ENCODE measurements at regions not wholly inside any gene's neighbourhood (a gene's known extent, or its start where the extent isn't known, plus 50 kb on each side); places are given as distances from the start of the nearest gene placed in this dataset.

- Mint-ChIP-seq H3K36me3 (ENCODE audit: insufficient read depth in 1 of 3, low read depth in 3 of 3) (no peaks in the 10 kb centered on the region), H3K9me3 (no peaks in the 10 kb centered on the region), H3K4me3 (no peak overlapping the region), H3K27me3 (ENCODE audit: low read depth) (no peaks in the 10 kb centered on the region), H3K27ac (no peak overlapping the region), H3K4me1 (peaks cover 3 to 7% of the 10 kb centered on the region in 2 experiments; a peak in 3 of 4 replicates)
- H3K14ac ChIP-seq (ENCODE audit: insufficient read depth, low read length) = no peak overlapping the region
- H3K4me2 ChIP-seq (ENCODE audit: insufficient read depth, insufficient read length, low read length) = no peak overlapping the region
- no peak overlapping the region for H4K91ac ChIP-seq (ENCODE audit: insufficient read length, low read depth, low read length)
- H4K8ac ChIP-seq (replicated peaks; ENCODE audit: insufficient read length, low read depth, low read length) = no peak overlapping the region
- no peaks in the 10 kb centered on the region for H4K20me1 ChIP-seq (ENCODE audit: control insufficient read depth, insufficient read depth, insufficient read length)
- no peak overlapping the region for H4K5ac ChIP-seq (ENCODE audit: insufficient read length, low read depth, low read length)
- no peak overlapping the region for H3K18ac ChIP-seq (ENCODE audit: insufficient read length, low read depth, low read length)
- no peak overlapping the region for H2AFZ ChIP-seq (ENCODE audit: low read length)
- H3K9me3 ChIP-seq (ENCODE audit: control insufficient read depth, low read depth, low read length) = no peaks in the 10 kb centered on the region
- no peak overlapping the region for H3K9ac ChIP-seq (ENCODE audit: extremely low read depth, insufficient read length, low read length)
- H3K56ac ChIP-seq (ENCODE audit: insufficient read length, low read depth, low read length) = no peak overlapping the region
- no peak overlapping the region for H2BK5ac ChIP-seq (ENCODE audit: insufficient read length, low read length)
- H3K23me2 ChIP-seq (ENCODE audit: insufficient read length, low read depth, low read length, poor library complexity, severe bottlenecking) = no peaks in the 10 kb centered on the region
- TF ChIP-seq, protein P1, sequence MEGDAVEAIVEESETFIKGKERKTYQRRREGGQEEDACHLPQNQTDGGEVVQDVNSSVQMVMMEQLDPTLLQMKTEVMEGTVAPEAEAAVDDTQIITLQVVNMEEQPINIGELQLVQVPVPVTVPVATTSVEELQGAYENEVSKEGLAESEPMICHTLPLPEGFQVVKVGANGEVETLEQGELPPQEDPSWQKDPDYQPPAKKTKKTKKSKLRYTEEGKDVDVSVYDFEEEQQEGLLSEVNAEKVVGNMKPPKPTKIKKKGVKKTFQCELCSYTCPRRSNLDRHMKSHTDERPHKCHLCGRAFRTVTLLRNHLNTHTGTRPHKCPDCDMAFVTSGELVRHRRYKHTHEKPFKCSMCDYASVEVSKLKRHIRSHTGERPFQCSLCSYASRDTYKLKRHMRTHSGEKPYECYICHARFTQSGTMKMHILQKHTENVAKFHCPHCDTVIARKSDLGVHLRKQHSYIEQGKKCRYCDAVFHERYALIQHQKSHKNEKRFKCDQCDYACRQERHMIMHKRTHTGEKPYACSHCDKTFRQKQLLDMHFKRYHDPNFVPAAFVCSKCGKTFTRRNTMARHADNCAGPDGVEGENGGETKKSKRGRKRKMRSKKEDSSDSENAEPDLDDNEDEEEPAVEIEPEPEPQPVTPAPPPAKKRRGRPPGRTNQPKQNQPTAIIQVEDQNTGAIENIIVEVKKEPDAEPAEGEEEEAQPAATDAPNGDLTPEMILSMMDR (conservative IDR thresholded peaks at IDR 0.05) = no peak
- H3K23ac ChIP-seq (ENCODE audit: insufficient read length, low read depth, low read length) = no peak overlapping the region
- no peaks in the 10 kb centered on the region for H3K79me2 ChIP-seq (ENCODE audit: insufficient read depth, low read length)
- no peak overlapping the region for H2BK20ac ChIP-seq (ENCODE audit: low read depth, low read length, poor library complexity, severe bottlenecking)
- no peaks in the 10 kb centered on the region for H3K79me1 ChIP-seq (ENCODE audit: insufficient read depth, low read depth, low read length, poor library complexity, severe bottlenecking)
- H2BK120ac ChIP-seq (ENCODE audit: low read depth, low read length, poor library complexity, severe bottlenecking) = no peak overlapping the region
- no peak overlapping the region for H2BK12ac ChIP-seq (ENCODE audit: insufficient read length, low read depth, low read length)
- no peak for DNase-seq
- H3K4me1 ChIP-seq (ENCODE audit: insufficient read depth, low read length) = no peaks in the 10 kb centered on the region
- H3K27me3 ChIP-seq (ENCODE audit: insufficient read depth, low read length) = no peaks in the 10 kb centered on the region
- no peak overlapping the region for H3K4ac ChIP-seq (ENCODE audit: low read depth, low read length)
- no peak overlapping the region for H2AK5ac ChIP-seq (ENCODE audit: insufficient read length, low read length)
- no peak overlapping the region for H2BK15ac ChIP-seq (ENCODE audit: low read depth, low read length)
- H3T11ph ChIP-seq (ENCODE audit: low read length) = no peak overlapping the region
- WGBS (ENCODE audit: extremely low coverage, insufficient read length, low lambda C conversion rate) = no CpG with 5 or more reads among the region's 4 CpGs
- no peak overlapping the region for H3K27ac ChIP-seq (ENCODE audit: insufficient read length, low read depth, low read length)
Observed at GRCh38 chr20:12640251-12640650, 368.5 kb upstream of the SPTLC3 start.
